ENCODE measurements at regions not wholly inside any gene's neighbourhood (a gene's known extent, or its start where the extent isn't known, plus 50 kb on each side); places are given as distances from the start of the nearest gene placed in this dataset.
A peak's percentile ranks its signal among the peaks of the same experiment; 100 is the strongest.

- Histone ChIP-seq H3K4me3 (no peak overlapping the region), H3K36me3 (no peaks in the 10 kb centered on the region), H3K4me1 (no peaks in the 10 kb centered on the region), H3K9me3 (no peaks in the 10 kb centered on the region), H3K27ac (no peak overlapping the region), H3K27me3 (no peaks in the 10 kb centered on the region)
- DNase-seq (no peak), ATAC-seq (no peak)
- intact Hi-C loops (cut with DNase I): no loop called here
- 67% methylated on average over 1 of the region's 1 CpG for WGBS (ENCODE audit: insufficient coverage, low coverage, low lambda C conversion rate, missing lambda C conversion rate)
- TF ChIP-seq, protein P1, sequence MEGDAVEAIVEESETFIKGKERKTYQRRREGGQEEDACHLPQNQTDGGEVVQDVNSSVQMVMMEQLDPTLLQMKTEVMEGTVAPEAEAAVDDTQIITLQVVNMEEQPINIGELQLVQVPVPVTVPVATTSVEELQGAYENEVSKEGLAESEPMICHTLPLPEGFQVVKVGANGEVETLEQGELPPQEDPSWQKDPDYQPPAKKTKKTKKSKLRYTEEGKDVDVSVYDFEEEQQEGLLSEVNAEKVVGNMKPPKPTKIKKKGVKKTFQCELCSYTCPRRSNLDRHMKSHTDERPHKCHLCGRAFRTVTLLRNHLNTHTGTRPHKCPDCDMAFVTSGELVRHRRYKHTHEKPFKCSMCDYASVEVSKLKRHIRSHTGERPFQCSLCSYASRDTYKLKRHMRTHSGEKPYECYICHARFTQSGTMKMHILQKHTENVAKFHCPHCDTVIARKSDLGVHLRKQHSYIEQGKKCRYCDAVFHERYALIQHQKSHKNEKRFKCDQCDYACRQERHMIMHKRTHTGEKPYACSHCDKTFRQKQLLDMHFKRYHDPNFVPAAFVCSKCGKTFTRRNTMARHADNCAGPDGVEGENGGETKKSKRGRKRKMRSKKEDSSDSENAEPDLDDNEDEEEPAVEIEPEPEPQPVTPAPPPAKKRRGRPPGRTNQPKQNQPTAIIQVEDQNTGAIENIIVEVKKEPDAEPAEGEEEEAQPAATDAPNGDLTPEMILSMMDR (IDR thresholded peaks at IDR 0.05): no peak
- TF ChIP-seq POLR2A (IDR thresholded peaks at IDR 0.05): no peak
Observed at GRCh38 chr12:91434081-91434480, 251.5 kb upstream of the DCN start.

GRCh38 chr12:91432755-91433154 is 250.1 kb upstream of the DCN start:
- no peak for TF ChIP-seq POLR2A (IDR thresholded peaks at IDR 0.05)
- TF ChIP-seq, protein P1 (IDR thresholded peaks at IDR 0.05): no peak
- ATAC-seq: no peak
- H3K4me3 ChIP-seq: no peak overlapping the region
- H3K36me3 ChIP-seq: no peaks in the 10 kb centered on the region
- no peaks in the 10 kb centered on the region for H3K27me3 ChIP-seq
- intact Hi-C loops (cut with DNase I): no loop called here
- H3K27ac ChIP-seq: no peak overlapping the region
- 13% methylated on average over 1 of the region's 1 CpG for WGBS (ENCODE audit: insufficient coverage, low coverage, low lambda C conversion rate, missing lambda C conversion rate)
- H3K4me1 ChIP-seq: no peaks in the 10 kb centered on the region
- DNase-seq: no peak
- H3K9me3 ChIP-seq: no peaks in the 10 kb centered on the region

GRCh38 chr12:91432089-91432488 is 249.5 kb upstream of the DCN start:
- 22% methylated on average over 2 of the region's 2 CpGs for WGBS (ENCODE audit: insufficient coverage, low coverage, low lambda C conversion rate, missing lambda C conversion rate)
- no peak overlapping the region for H3K4me3 ChIP-seq
- intact Hi-C loops (cut with DNase I): no loop called here
- no peaks in the 10 kb centered on the region for H3K36me3 ChIP-seq
- ATAC-seq (peak; percentile 56 to 78 (median 66)), DNase-seq (no peak)
- peak overlapping the region in 1 of 3 donors; percentile 6 for H3K27ac ChIP-seq
- TF ChIP-seq, protein P1 (IDR thresholded peaks at IDR 0.05): no peak
- no peak for TF ChIP-seq POLR2A (IDR thresholded peaks at IDR 0.05)
- H3K27me3 ChIP-seq: no peaks in the 10 kb centered on the region
- H3K4me1 ChIP-seq: no peaks in the 10 kb centered on the region
- H3K9me3 ChIP-seq: no peaks in the 10 kb centered on the region

GRCh38 chr12:91424506-91424905 is 241.9 kb upstream of the DCN start:
- H3K36me3 ChIP-seq: no peaks in the 10 kb centered on the region
- intact Hi-C loops (cut with DNase I): no loop called here

More at GRCh38 chr12:91424506-91424905, 241.9 kb upstream of the DCN start:
- no peaks in the 10 kb centered on the region for H3K9me3 ChIP-seq
- H3K27me3 ChIP-seq: no peaks in the 10 kb centered on the region
- ATAC-seq: no peak
- no peak for DNase-seq
- no peaks in the 10 kb centered on the region for H3K4me1 ChIP-seq
- TF ChIP-seq POLR2A (IDR thresholded peaks at IDR 0.05): no peak
- TF ChIP-seq, protein P1 (IDR thresholded peaks at IDR 0.05): no peak
- WGBS (ENCODE audit: insufficient coverage, low coverage, low lambda C conversion rate, missing lambda C conversion rate): 80% methylated on average over 2 of the region's 2 CpGs
- H3K27ac ChIP-seq: no peak overlapping the region
- H3K4me3 ChIP-seq: no peak overlapping the region

Data from right lobe of liver (tissue), 6 donors.